ENCODE measurements at regions not wholly inside any gene's neighbourhood (a gene's known extent, or its start where the extent isn't known, plus 50 kb on each side); places are given as distances from the start of the nearest gene placed in this dataset.
"Not testable (repeated sequence)": the region's sequence is repeated elsewhere in the genome, so short reads cannot be mapped to it uniquely, and the experiment has no call there.

DNA sequence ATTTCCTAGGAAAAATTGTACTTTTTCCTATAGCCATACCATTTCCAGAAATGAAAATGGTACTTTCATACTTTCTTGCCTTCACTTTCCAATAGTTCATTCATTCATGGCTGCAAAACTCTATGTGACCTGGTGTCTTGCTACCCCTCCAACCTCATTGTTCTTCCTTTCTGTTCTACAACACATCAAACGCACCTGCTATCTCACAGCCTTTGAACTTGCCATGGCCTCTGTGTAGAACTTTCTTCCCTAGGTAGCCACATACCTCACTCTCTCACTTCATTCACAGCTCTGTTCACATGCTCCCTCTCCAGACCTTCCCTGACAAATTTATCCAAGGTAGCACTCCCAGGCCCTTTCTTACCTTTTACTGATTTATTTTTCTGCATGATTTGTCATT lies 149.2 kb downstream of the DUSP6 start:
- no peaks in the 10 kb centered on the region for H3K4me1 ChIP-seq
- no peak overlapping the region for H3K4me3 ChIP-seq
- WGBS, 2 donors, result 85 to 86% methylated on average over 1 of the region's 1 CpG
- H3K27ac ChIP-seq, result no peak overlapping the region
- H3K27me3 ChIP-seq, result no peaks in the 10 kb centered on the region
- H3K36me3 ChIP-seq (ENCODE audit: low read depth, missing control alignments), result no peaks in the 10 kb centered on the region
- intact Hi-C loops (cut with DNase I; ENCODE audit: low total_unique reads), result no loop called here
- TF ChIP-seq POLR2A (IDR thresholded peaks at IDR 0.05) (no peak), CTCF (IDR thresholded peaks at IDR 0.05) (no peak)
- no peak for DNase-seq
- H3K9me3 ChIP-seq, result no peaks in the 10 kb centered on the region

- H3K9me3 ChIP-seq, result no peaks in the 10 kb centered on the region
- TF ChIP-seq CTCF (IDR thresholded peaks at IDR 0.05) (no peak), POLR2A (IDR thresholded peaks at IDR 0.05) (no peak)
- no peak overlapping the region for H3K27ac ChIP-seq
- no peaks in the 10 kb centered on the region for H3K27me3 ChIP-seq
- intact Hi-C loops (cut with DNase I; ENCODE audit: low total_unique reads), result no loop called here
- H3K4me3 ChIP-seq, result no peak overlapping the region
- DNase-seq, result no peak
- no peaks in the 10 kb centered on the region for H3K36me3 ChIP-seq (ENCODE audit: low read depth, missing control alignments)
- no peaks in the 10 kb centered on the region for H3K4me1 ChIP-seq
Observed at GRCh38 chr12:89200217-89200616, 152.1 kb downstream of the DUSP6 start.

DNA sequence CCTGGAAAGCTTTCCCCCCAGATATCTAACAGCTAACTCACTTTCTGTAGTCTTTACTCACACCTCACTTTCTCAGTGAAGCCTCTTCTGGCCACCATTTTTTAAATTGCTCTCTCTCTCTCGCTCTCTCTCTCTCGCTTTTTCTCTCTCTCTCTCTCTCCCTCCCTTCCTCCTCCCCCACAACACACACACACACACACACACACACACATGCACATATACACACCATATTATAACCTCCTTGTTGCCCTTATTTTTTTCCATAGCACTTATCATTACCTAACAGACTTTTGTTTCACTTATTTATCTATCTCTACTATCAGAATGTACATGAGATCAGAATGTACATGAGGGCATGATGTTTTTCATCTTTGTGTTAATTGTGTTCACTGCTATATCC lies 156.8 kb downstream of the DUSP6 start:
- Histone ChIP-seq H3K4me3 (no peak overlapping the region), H3K9me3 (no peaks in the 10 kb centered on the region), H3K36me3 (ENCODE audit: low read depth, missing control alignments) (no peaks in the 10 kb centered on the region), H3K27me3 (no peaks in the 10 kb centered on the region), H3K4me1 (no peaks in the 10 kb centered on the region), H3K27ac (no peak overlapping the region)
- intact Hi-C loops (cut with DNase I; ENCODE audit: low total_unique reads), result no loop called here
- no peak for DNase-seq
- no peak for TF ChIP-seq CTCF (IDR thresholded peaks at IDR 0.05)
- TF ChIP-seq POLR2A (IDR thresholded peaks at IDR 0.05), result no peak
- WGBS, 2 donors, result 87% methylated on average over 2 of the region's 2 CpGs

GRCh38 chr12:89194683-89195082 lies 157.6 kb downstream of the DUSP6 start:
- Histone ChIP-seq H3K4me1 (no peaks in the 10 kb centered on the region), H3K4me3 (no peak overlapping the region), H3K27me3 (no peaks in the 10 kb centered on the region), H3K9me3 (no peaks in the 10 kb centered on the region), H3K36me3 (ENCODE audit: low read depth, missing control alignments) (no peaks in the 10 kb centered on the region), H3K27ac (no peak overlapping the region)
- intact Hi-C loops (cut with DNase I; ENCODE audit: low total_unique reads), result no loop called here
- no peak for DNase-seq
- WGBS, 2 donors, result 90 to 96% methylated on average over 5 of the region's 5 CpGs
- no peak for TF ChIP-seq POLR2A (IDR thresholded peaks at IDR 0.05)
- TF ChIP-seq CTCF (IDR thresholded peaks at IDR 0.05), result no peak

GRCh38 chr12:89192429-89192828 lies 159.9 kb downstream of the DUSP6 start:
- TF ChIP-seq CTCF (IDR thresholded peaks at IDR 0.05) (no peak), POLR2A (IDR thresholded peaks at IDR 0.05) (no peak)
- Histone ChIP-seq H3K27me3 (no peaks in the 10 kb centered on the region), H3K9me3 (no peaks in the 10 kb centered on the region), H3K36me3 (ENCODE audit: low read depth, missing control alignments) (no peaks in the 10 kb centered on the region), H3K27ac (no peak overlapping the region), H3K4me1 (no peaks in the 10 kb centered on the region), H3K4me3 (no peak overlapping the region)
- DNase-seq, result no peak
- WGBS, 2 donors, result 77 to 83% methylated on average over 3 of the region's 3 CpGs
- intact Hi-C loops (cut with DNase I; ENCODE audit: low total_unique reads), result no loop called here

DNA sequence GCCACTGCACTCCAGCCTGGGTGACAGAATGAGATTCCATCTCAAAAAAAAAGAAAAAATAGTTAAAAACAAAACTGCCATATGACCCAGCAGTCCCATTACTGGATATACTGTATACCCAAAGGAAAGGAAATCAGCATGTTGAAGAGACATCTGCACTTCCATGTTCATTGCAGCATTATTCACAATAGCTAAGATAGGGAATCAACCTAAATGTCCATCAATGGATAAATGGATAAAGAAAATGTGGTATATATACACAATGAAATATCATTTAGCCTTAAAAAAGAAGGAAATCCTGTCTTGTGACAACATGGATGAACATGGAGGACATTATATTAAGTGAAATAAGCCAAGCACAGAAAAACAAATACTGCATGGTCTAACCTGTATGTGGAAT lies 160.7 kb downstream of the DUSP6 start:
- H3K27ac ChIP-seq; H3K4me1 ChIP-seq; H3K27me3 ChIP-seq; H3K4me3 ChIP-seq; H3K36me3 ChIP-seq (ENCODE audit: low read depth, missing control alignments); DNase-seq; H3K9me3 ChIP-seq; intact Hi-C loops (cut with DNase I; ENCODE audit: low total_unique reads): not testable (repeated sequence)
